OCI-LY3 (cell line): ENCODE measurements at regions not wholly inside any gene's neighbourhood (a gene's known extent, or its start where the extent isn't known, plus 50 kb on each side); places are given as distances from the start of the nearest gene placed in this dataset.

Experiments
- H2AFZ ChIP-seq: fragments of 200-600, 300-600 bp; shearing (Covaris generic); 2 replicates; pipeline ENCODE4 v1.6.0; 2014; ENCODE audit warnings: antibody characterized with exemption, low read depth, low read length
- H3K27ac ChIP-seq: fragments of 200-600, 300-600 bp; sonication (generic); 2 replicates; pipeline ENCODE4 v1.5.1; 2014; ENCODE audit warnings: mild to moderate bottlenecking, low read length, moderate library complexity, mixed read lengths
- H3K27me3 ChIP-seq: fragments of 200-600, 300-600 bp; sonication (generic); 2 replicates; pipeline ENCODE4 v1.6.1; 2014; ENCODE audit warnings: low read depth, low read length, mixed read lengths
- H3K36me3 ChIP-seq: fragments of 200-600, 300-600 bp; sonication (generic); replicated peaks from 2 replicates; pipeline ENCODE3; 2014; ENCODE audit warnings: low read depth, low read length, mixed read lengths
- H3K4me1 ChIP-seq: fragments of 300-600, 200-600 bp; sonication (generic); 2 replicates; pipeline ENCODE4 v1.6.1; 2014; ENCODE audit warnings: low read length, mixed read lengths
- H3K4me2 ChIP-seq: fragments of 200-600, 300-600 bp; sonication (generic); 2 replicates; pipeline ENCODE4 v1.6.1; 2014; ENCODE audit warnings: low read length, mixed read lengths
- H3K4me3 ChIP-seq: fragments of 300-600, 200-600 bp; sonication (generic); 2 replicates; pipeline ENCODE4 v1.5.1; 2014; ENCODE audit warnings: antibody characterized with exemption, mild to moderate bottlenecking, low read length, moderate library complexity
- H3K79me2 ChIP-seq: fragments of 300-600, 200-600 bp; shearing (Covaris generic); 2 replicates; pipeline ENCODE4 v1.6.1; 2014; ENCODE audit warnings: mild to moderate bottlenecking, low read length, mixed read lengths
- H3K9ac ChIP-seq: fragments of 300-600, 200-600 bp; shearing (Covaris generic); 2 replicates; pipeline ENCODE4 v1.6.0; 2014; ENCODE audit warnings: mild to moderate bottlenecking, low read length, moderate library complexity
- H3K9me3 ChIP-seq: fragments of 200-600, 300-600 bp; shearing (Covaris generic); 2 replicates; pipeline ENCODE4 v1.6.1; 2014; ENCODE audit warnings: low read length, mixed read lengths; ENCODE audit not compliant: insufficient read depth
- H4K20me1 ChIP-seq: fragments of 200-600, 300-600 bp; sonication (generic); 2 replicates; pipeline ENCODE4 v1.6.1; 2016; ENCODE audit warnings: low read length, mixed read lengths; ENCODE audit not compliant: insufficient read depth
- EZH2phosphoT487 ChIP-seq: fragments of 200-600 bp; shearing (Covaris generic); IDR thresholded peaks from 2 replicates; pipeline ENCODE4 v1.6.1; 2018; ENCODE audit warnings: antibody characterized with exemption, mixed run types, low read depth
- TF ChIP-seq, protein P1 (sequence below): fragments of 200-600, 300-600 bp; sonication (generic); IDR thresholded peaks from 2 replicates; pipeline ENCODE4 v1.5.1; 2014; ENCODE audit warnings: antibody characterized with exemption, low read length, low read depth

DNA sequence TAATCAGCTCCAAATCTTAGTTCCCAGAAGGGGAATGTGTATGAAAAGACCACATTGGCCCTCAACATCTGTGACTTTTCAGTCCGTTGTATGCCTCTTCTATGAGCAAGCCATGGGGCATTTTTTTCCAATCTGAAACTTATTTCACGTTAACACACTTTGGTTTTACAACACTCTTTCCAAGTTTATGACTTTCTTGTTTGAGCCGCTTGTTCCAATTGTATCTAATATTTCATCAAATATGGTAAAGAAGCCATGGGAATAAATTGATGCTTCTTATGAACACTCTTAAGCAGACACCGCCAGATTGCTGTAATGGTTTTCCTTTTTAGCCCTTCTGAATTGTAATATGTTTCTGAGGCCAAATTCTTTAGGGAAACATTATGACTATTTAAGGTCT, 359.9 kb downstream of the HLX start:
- H3K4me1 ChIP-seq, result no peaks in the 10 kb centered on the region
- H2AFZ ChIP-seq, result no peak overlapping the region
- no peak overlapping the region for H3K27ac ChIP-seq
- H3K9me3 ChIP-seq, result no peaks in the 10 kb centered on the region
- no peaks in the 10 kb centered on the region for H3K27me3 ChIP-seq
- no peak overlapping the region for H3K4me2 ChIP-seq
- no peak overlapping the region for H3K4me3 ChIP-seq
- TF ChIP-seq, protein P1, sequence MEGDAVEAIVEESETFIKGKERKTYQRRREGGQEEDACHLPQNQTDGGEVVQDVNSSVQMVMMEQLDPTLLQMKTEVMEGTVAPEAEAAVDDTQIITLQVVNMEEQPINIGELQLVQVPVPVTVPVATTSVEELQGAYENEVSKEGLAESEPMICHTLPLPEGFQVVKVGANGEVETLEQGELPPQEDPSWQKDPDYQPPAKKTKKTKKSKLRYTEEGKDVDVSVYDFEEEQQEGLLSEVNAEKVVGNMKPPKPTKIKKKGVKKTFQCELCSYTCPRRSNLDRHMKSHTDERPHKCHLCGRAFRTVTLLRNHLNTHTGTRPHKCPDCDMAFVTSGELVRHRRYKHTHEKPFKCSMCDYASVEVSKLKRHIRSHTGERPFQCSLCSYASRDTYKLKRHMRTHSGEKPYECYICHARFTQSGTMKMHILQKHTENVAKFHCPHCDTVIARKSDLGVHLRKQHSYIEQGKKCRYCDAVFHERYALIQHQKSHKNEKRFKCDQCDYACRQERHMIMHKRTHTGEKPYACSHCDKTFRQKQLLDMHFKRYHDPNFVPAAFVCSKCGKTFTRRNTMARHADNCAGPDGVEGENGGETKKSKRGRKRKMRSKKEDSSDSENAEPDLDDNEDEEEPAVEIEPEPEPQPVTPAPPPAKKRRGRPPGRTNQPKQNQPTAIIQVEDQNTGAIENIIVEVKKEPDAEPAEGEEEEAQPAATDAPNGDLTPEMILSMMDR, result no peak
- H3K79me2 ChIP-seq, result no peaks in the 10 kb centered on the region
- H4K20me1 ChIP-seq, result no peaks in the 10 kb centered on the region
- H3K9ac ChIP-seq, result no peak overlapping the region
- H3K36me3 ChIP-seq, result no peaks in the 10 kb centered on the region

DNA sequence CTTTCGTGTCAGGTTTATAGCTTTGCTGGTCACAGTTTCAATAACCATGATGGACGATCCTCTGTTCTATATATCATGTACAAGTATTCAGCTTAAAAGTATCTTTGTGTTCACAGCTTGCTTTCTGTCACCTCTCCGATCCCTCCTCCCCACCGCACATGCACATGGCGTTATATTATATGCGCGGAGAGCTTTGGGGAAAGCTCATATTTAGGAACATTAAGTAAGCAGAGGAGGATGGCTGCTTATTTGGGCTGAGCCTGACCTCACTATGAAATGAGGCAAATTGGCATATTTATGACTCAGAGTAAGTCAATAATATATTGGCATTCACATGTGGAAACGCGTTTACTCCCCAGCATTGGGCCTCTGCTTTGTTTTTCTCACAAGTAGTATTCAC, 360.5 kb downstream of the HLX start:
- H3K9me3 ChIP-seq, result no peaks in the 10 kb centered on the region
- TF ChIP-seq, protein P1, result no peak
- no peak for TF ChIP-seq EZH2phosphoT487
- H3K27ac ChIP-seq, result no peak overlapping the region

DNA sequence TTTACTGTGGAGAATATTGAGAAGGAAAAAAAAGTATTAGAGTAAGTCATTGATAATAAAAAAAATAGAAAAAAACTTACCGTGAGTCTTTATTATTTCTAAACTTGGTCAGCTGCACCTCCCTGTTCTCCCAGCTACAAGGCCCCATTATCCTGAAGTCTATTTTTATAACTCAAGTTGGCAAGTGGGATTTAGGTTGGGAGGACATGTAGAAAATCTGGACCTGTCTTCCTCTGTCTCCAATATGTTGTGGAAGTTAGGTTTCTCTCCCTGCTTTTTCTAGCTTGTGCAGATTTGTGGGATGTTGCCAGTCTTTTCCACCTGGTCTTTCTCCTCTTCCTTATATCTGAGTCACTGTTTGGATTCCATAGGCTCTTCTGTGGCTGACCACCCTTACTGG, 361.4 kb downstream of the HLX start:
- Histone ChIP-seq H4K20me1 (no peaks in the 10 kb centered on the region), H3K4me1 (no peaks in the 10 kb centered on the region), H3K27ac (no peak overlapping the region), H3K4me2 (no peak overlapping the region), H3K9ac (no peak overlapping the region), H3K27me3 (no peaks in the 10 kb centered on the region), H3K9me3 (no peaks in the 10 kb centered on the region), H3K4me3 (no peak overlapping the region), H3K36me3 (no peaks in the 10 kb centered on the region), H3K79me2 (no peaks in the 10 kb centered on the region), H2AFZ (no peak overlapping the region)
- no peak for TF ChIP-seq EZH2phosphoT487
- TF ChIP-seq, protein P1, result no peak

More for the DNA sequence above, 360.5 kb downstream of the HLX start:
- no peak overlapping the region for H2AFZ ChIP-seq
- no peaks in the 10 kb centered on the region for H3K79me2 ChIP-seq
- no peak overlapping the region for H3K4me2 ChIP-seq
- H3K36me3 ChIP-seq, result no peaks in the 10 kb centered on the region
- no peaks in the 10 kb centered on the region for H4K20me1 ChIP-seq
- H3K27me3 ChIP-seq, result no peaks in the 10 kb centered on the region
- H3K4me1 ChIP-seq, result no peaks in the 10 kb centered on the region
- no peak overlapping the region for H3K9ac ChIP-seq
- H3K4me3 ChIP-seq, result no peak overlapping the region

DNA sequence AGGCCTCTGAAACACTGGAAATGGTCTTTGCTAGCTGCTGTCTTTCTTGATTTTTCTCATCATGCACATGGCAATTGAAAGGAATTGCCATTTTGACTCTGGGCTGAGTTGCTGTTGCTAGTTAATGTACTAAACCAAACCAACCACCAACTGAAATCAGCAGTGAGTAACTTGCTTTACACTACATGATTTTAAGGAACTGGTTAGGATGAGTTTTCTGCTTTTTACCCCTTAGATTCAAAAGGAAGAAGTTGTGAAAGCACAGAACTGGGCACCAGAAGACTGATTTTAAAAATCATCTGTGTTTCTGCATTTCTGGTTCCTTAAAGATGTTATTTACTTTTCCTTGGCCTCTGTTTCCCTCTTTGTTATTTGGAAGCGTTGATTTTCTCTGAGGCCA, 361.9 kb downstream of the HLX start:
- Histone ChIP-seq H3K4me1 (no peaks in the 10 kb centered on the region), H3K79me2 (no peaks in the 10 kb centered on the region), H3K36me3 (no peaks in the 10 kb centered on the region), H4K20me1 (no peaks in the 10 kb centered on the region), H3K4me3 (no peak overlapping the region), H3K27ac (no peak overlapping the region), H2AFZ (no peak overlapping the region), H3K4me2 (no peak overlapping the region), H3K27me3 (no peaks in the 10 kb centered on the region), H3K9me3 (no peaks in the 10 kb centered on the region), H3K9ac (no peak overlapping the region)
- TF ChIP-seq, protein P1, result no peak
- no peak for TF ChIP-seq EZH2phosphoT487
